ENCODE measurements at regions not wholly inside any gene's neighbourhood (a gene's known extent, or its start where the extent isn't known, plus 50 kb on each side); places are given as distances from the start of the nearest gene placed in this dataset.

- Mint-ChIP-seq H3K4me1 (ENCODE audit: low read depth, unreplicated experiment) (no peaks in the 10 kb centered on the region), H3K4me3 (ENCODE audit: unreplicated experiment) (no peak overlapping the region), H3K27ac (ENCODE audit: unreplicated experiment) (no peak overlapping the region), H3K9me3 (ENCODE audit: unreplicated experiment) (peaks cover 3% of the 10 kb centered on the region), H3K27me3 (ENCODE audit: low read depth, unreplicated experiment) (no peaks in the 10 kb centered on the region), H3K36me3 (ENCODE audit: low read depth, unreplicated experiment) (no peaks in the 10 kb centered on the region)
- Histone ChIP-seq H3K4me3 (ENCODE audit: insufficient read depth, low read depth, low read length) (no peak overlapping the region), H3K4me2 (ENCODE audit: low read length) (no peak overlapping the region), H3K79me2 (ENCODE audit: insufficient read depth, low read length) (no peaks in the 10 kb centered on the region), H3K27ac (ENCODE audit: low read depth, low read length) (no peak overlapping the region), H3K36me3 (ENCODE audit: insufficient read depth, low read length) (no peaks in the 10 kb centered on the region), H3K27me3 (ENCODE audit: insufficient read depth, low read length) (no peaks in the 10 kb centered on the region), H3K4me1 (ENCODE audit: insufficient read depth, low read length) (no peaks in the 10 kb centered on the region), H2AFZ (ENCODE audit: low read depth, low read length) (no peak overlapping the region), H3K9me3 (ENCODE audit: insufficient read depth, low read depth, low read length) (peaks cover 3% of the 10 kb centered on the region), H3K9ac (ENCODE audit: low read length) (no peak overlapping the region), H4K20me1 (ENCODE audit: insufficient read depth, low read length) (no peaks in the 10 kb centered on the region)
- FAIRE-seq (no peak), DNase-seq (ENCODE audit: low read depth) (no peak)
- no peak for TF ChIP-seq CTCF (IDR thresholded peaks at IDR 0.05; ENCODE audit: insufficient read depth, low read depth, low read length)
- no peak for TF ChIP-seq EZH2 (IDR thresholded peaks at IDR 0.05; ENCODE audit: insufficient read depth, low read length)
Observed at GRCh38 chr4:59240011-59240410, 1960.1 kb upstream of the ADGRL3 start.

GRCh38 chr4:59243038-59243437, 1957.1 kb upstream of the ADGRL3 start:
- H2AFZ ChIP-seq (ENCODE audit: low read depth, low read length): no peak overlapping the region
- DNase-seq (ENCODE audit: low read depth) (no peak), FAIRE-seq (no peak)
- no peaks in the 10 kb centered on the region for H3K27me3 ChIP-seq (ENCODE audit: insufficient read depth, low read length)
- H3K27me3 Mint-ChIP-seq (ENCODE audit: low read depth, unreplicated experiment): no peaks in the 10 kb centered on the region
- no peaks in the 10 kb centered on the region for H3K4me1 Mint-ChIP-seq (ENCODE audit: low read depth, unreplicated experiment)
- TF ChIP-seq CTCF (IDR thresholded peaks at IDR 0.05; ENCODE audit: insufficient read depth, low read depth, low read length): no peak
- TF ChIP-seq EZH2 (IDR thresholded peaks at IDR 0.05; ENCODE audit: insufficient read depth, low read length): no peak
- no peaks in the 10 kb centered on the region for H3K36me3 Mint-ChIP-seq (ENCODE audit: low read depth, unreplicated experiment)
- H3K27ac Mint-ChIP-seq (ENCODE audit: unreplicated experiment): no peak overlapping the region
- H3K9ac ChIP-seq (ENCODE audit: low read length): no peak overlapping the region
- H3K4me1 ChIP-seq (ENCODE audit: insufficient read depth, low read length): no peaks in the 10 kb centered on the region
- no peaks in the 10 kb centered on the region for H3K79me2 ChIP-seq (ENCODE audit: insufficient read depth, low read length)
- no peak overlapping the region for H3K4me3 Mint-ChIP-seq (ENCODE audit: unreplicated experiment)
- H3K4me3 ChIP-seq (ENCODE audit: insufficient read depth, low read depth, low read length): no peak overlapping the region
- H3K4me2 ChIP-seq (ENCODE audit: low read length): no peak overlapping the region
- H3K9me3 Mint-ChIP-seq (ENCODE audit: unreplicated experiment): peaks cover 3% of the 10 kb centered on the region
- H3K27ac ChIP-seq (ENCODE audit: low read depth, low read length): no peak overlapping the region
- no peaks in the 10 kb centered on the region for H3K36me3 ChIP-seq (ENCODE audit: insufficient read depth, low read length)
- peaks cover 3% of the 10 kb centered on the region for H3K9me3 ChIP-seq (ENCODE audit: insufficient read depth, low read depth, low read length)
- H4K20me1 ChIP-seq (ENCODE audit: insufficient read depth, low read length): no peaks in the 10 kb centered on the region

- TF ChIP-seq CTCF (IDR thresholded peaks at IDR 0.05; ENCODE audit: insufficient read depth, low read depth, low read length): peak; percentile 20
- no peak for TF ChIP-seq EZH2 (IDR thresholded peaks at IDR 0.05; ENCODE audit: insufficient read depth, low read length)
- H3K9me3 Mint-ChIP-seq (ENCODE audit: unreplicated experiment): peaks cover 3% of the 10 kb centered on the region
Observed at GRCh38 chr4:59247032-59247431, 1953.1 kb upstream of the ADGRL3 start.

More at GRCh38 chr4:59247032-59247431, 1953.1 kb upstream of the ADGRL3 start:
- Histone ChIP-seq H3K79me2 (ENCODE audit: insufficient read depth, low read length) (no peaks in the 10 kb centered on the region), H4K20me1 (ENCODE audit: insufficient read depth, low read length) (no peaks in the 10 kb centered on the region), H3K27me3 (ENCODE audit: insufficient read depth, low read length) (no peaks in the 10 kb centered on the region), H3K4me1 (ENCODE audit: insufficient read depth, low read length) (no peaks in the 10 kb centered on the region), H3K4me3 (ENCODE audit: insufficient read depth, low read depth, low read length) (no peak overlapping the region), H3K9me3 (ENCODE audit: insufficient read depth, low read depth, low read length) (no peaks in the 10 kb centered on the region), H3K27ac (ENCODE audit: low read depth, low read length) (no peak overlapping the region), H3K9ac (ENCODE audit: low read length) (no peak overlapping the region), H3K36me3 (ENCODE audit: insufficient read depth, low read length) (no peaks in the 10 kb centered on the region), H3K4me2 (ENCODE audit: low read length) (no peak overlapping the region), H2AFZ (ENCODE audit: low read depth, low read length) (no peak overlapping the region)
- FAIRE-seq: no peak
- DNase-seq (ENCODE audit: low read depth): no peak
- Mint-ChIP-seq H3K36me3 (ENCODE audit: low read depth, unreplicated experiment) (no peaks in the 10 kb centered on the region), H3K4me3 (ENCODE audit: unreplicated experiment) (no peak overlapping the region), H3K27ac (ENCODE audit: unreplicated experiment) (no peak overlapping the region), H3K4me1 (ENCODE audit: low read depth, unreplicated experiment) (no peaks in the 10 kb centered on the region), H3K27me3 (ENCODE audit: low read depth, unreplicated experiment) (no peaks in the 10 kb centered on the region)

Measured in astrocyte (in vitro differentiated cells and primary cell).